Endothelial cell of umbilical vein (primary cell): ENCODE measurements at regions not wholly inside any gene's neighbourhood (a gene's known extent, or its start where the extent isn't known, plus 50 kb on each side); places are given as distances from the start of the nearest gene placed in this dataset.
A peak's percentile ranks its signal among the peaks of the same experiment; 100 is the strongest.

Source experiments
- BruUV-seq: library from RNA; stranded (reverse); fragments of 400-500 nt; replicated peaks from 2 replicates; lab custom pipeline; 2021; lab: Mats Ljungman, UMichigan
- CTCF ChIA-PET: fragments of 300-600, 350-600 bp; sonication (Branson Sonifier 250); formaldehyde crosslinking; loops from one replicate; lab custom pipeline; 2021; ENCODE audit warnings: antibody characterized with exemption, inconsistent platforms; lab: Charles Lee
- POLR2A ChIA-PET: fragments of 300-600, 350-600 bp; sonication (Branson Sonifier 250); formaldehyde crosslinking; loops from one replicate; lab custom pipeline; 2021; ENCODE audit warnings: antibody characterized with exemption, inconsistent platforms; lab: Charles Lee
- DNase-seq: peaks from one replicate; pipeline ENCODE4 v3.0.0-alpha.2; 2011; ENCODE audit warnings: low read depth, low spot score
- FAIRE-seq: peaks from 2 replicates; lab custom pipeline; 2011; peaks lifted over from hg19 to GRCh38; lab: Jason Lieb, UNC
- H2AFZ ChIP-seq: 2 replicates; pipeline ENCODE4 v1.6.0; 2012; ENCODE audit warnings: low read depth, low read length, control low read depth, inconsistent platforms
- H3K27ac ChIP-seq: 2 replicates; pipeline ENCODE4 v1.5.1; 2011; ENCODE audit warnings: low read depth, mild to moderate bottlenecking, control low read depth, low read length, moderate library complexity; ENCODE audit not compliant: insufficient read depth
- H3K27me3 ChIP-seq, 2 experiments: 2 replicates each; pipeline versions ENCODE4 v1.6.0 to v1.6.1; 2011; ENCODE audit warnings: low read length in 2 of 2, mixed read lengths in 1 of 2; ENCODE audit not compliant: control insufficient read depth in 2 of 2, insufficient read depth in 2 of 2
- H3K36me3 ChIP-seq, 2 experiments: 2 replicates in 1 of 2; 3 replicates in 1 of 2; pipeline ENCODE4 v1.5.1; 2011; ENCODE audit warnings: low read length in 2 of 2, mild to moderate bottlenecking in 1 of 2, moderate library complexity in 1 of 2; ENCODE audit not compliant: control insufficient read depth in 2 of 2, insufficient read depth in 2 of 2; ENCODE audit errors: extremely low read depth in 1 of 2
- H3K4me1 ChIP-seq: 3 replicates; pipeline ENCODE4 v1.5.1; 2011; ENCODE audit warnings: mild to moderate bottlenecking, low read length; ENCODE audit not compliant: control insufficient read depth, insufficient read depth; ENCODE audit errors: extremely low read depth
- H3K4me2 ChIP-seq: 2 replicates; pipeline ENCODE4 v1.6.1; 2011; ENCODE audit warnings: low read length, control low read depth, mixed read lengths; ENCODE audit not compliant: insufficient read depth
- H3K4me3 ChIP-seq, 3 experiments: fragments of 200-600 bp in 1 of 3; sonication (generic), shearing (Covaris generic) in 1 of 3; replicated peaks in 1 of 3; 2 replicates each; pipeline ENCODE4 v1.5.1; 2011 to 2016; ENCODE audit warnings: control low read depth in 3 of 3, low read length in 3 of 3, mild to moderate bottlenecking in 2 of 3, inconsistent platforms in 1 of 3, low read depth in 1 of 3, moderate library complexity in 1 of 3; ENCODE audit not compliant: insufficient read depth in 1 of 3
- H3K79me2 ChIP-seq: 2 replicates; pipeline ENCODE4 v1.6.0; 2012; ENCODE audit warnings: low read length, inconsistent platforms; ENCODE audit not compliant: control insufficient read depth, insufficient read depth
- H3K9ac ChIP-seq: replicated peaks from 2 replicates; pipeline ENCODE3; 2011; ENCODE audit warnings: low read length, control low read depth; ENCODE audit not compliant: insufficient read depth; ENCODE audit errors: extremely low read depth
- H3K9me1 ChIP-seq: replicated peaks from 3 replicates; pipeline ENCODE4 v1.6.0; 2011; ENCODE audit warnings: mild to moderate bottlenecking, low read length; ENCODE audit not compliant: control insufficient read depth, insufficient read depth; ENCODE audit errors: extremely low read depth
- H3K9me3 ChIP-seq: replicated peaks from 2 replicates; pipeline ENCODE4 v1.5.1; 2012; ENCODE audit warnings: low read length, inconsistent platforms; ENCODE audit not compliant: control insufficient read depth, insufficient read depth
- H4K20me1 ChIP-seq: replicated peaks from 2 replicates; pipeline ENCODE3; 2011; ENCODE audit warnings: mild to moderate bottlenecking, low read length; ENCODE audit not compliant: control insufficient read depth, insufficient read depth; ENCODE audit errors: extremely low read depth
- EZH2 ChIP-seq: IDR thresholded peaks from 2 replicates; pipeline ENCODE4 v1.6.1; 2012; ENCODE audit warnings: borderline replicate concordance, low read depth, mild to moderate bottlenecking, moderate library complexity, low read length, inconsistent platforms; ENCODE audit not compliant: severe bottlenecking
- FOS ChIP-seq: IDR thresholded peaks from 2 replicates; pipeline ENCODE4 v1.6.1; 2011; ENCODE audit warnings: mild to moderate bottlenecking, low read length, moderate library complexity, borderline replicate concordance; ENCODE audit not compliant: insufficient read depth
- GATA2 ChIP-seq: IDR thresholded peaks from 2 replicates; pipeline ENCODE4 v1.7.0; 2011; ENCODE audit warnings: low read depth, mild to moderate bottlenecking, moderate library complexity, mixed read lengths, low read length; ENCODE audit not compliant: insufficient read length, insufficient read depth
- JUN ChIP-seq: IDR thresholded peaks from 2 replicates; pipeline ENCODE4 v1.6.1; 2011; ENCODE audit warnings: borderline replicate concordance, low read depth; ENCODE audit not compliant: insufficient read length, insufficient read depth
- MYC ChIP-seq: IDR thresholded peaks from one replicate; pipeline ENCODE4 v1.6.1; 2011; ENCODE audit warnings: mild to moderate bottlenecking, low read depth, low read length
- POLR2A ChIP-seq: IDR thresholded peaks from 2 replicates; pipeline ENCODE4 v1.6.1; 2012; ENCODE audit warnings: low read depth, mild to moderate bottlenecking, control low read depth, low read length
- POLR2AphosphoS5 ChIP-seq: IDR thresholded peaks from 2 replicates; pipeline ENCODE4 v1.6.1; 2012; ENCODE audit warnings: low read depth, mild to moderate bottlenecking, control low read depth, low read length, moderate library complexity; ENCODE audit not compliant: insufficient read depth
- dilution Hi-C: fragments of 300-500 bp; cut with MboI; formaldehyde crosslinking; loops from one replicate; pipeline ENCODE4 v1.15.0; 2019; ENCODE audit warnings: low sequenced_read_pairs; ENCODE audit not compliant: extremely low pct_ligation_motif_present
- intact Hi-C: fragments of 100-400 bp; cut with micrococcal nuclease; formaldehyde crosslinking; loops from one replicate; pipeline ENCODE4 v1.10.0; 2022
- TF ChIP-seq, protein P1 (sequence below), 2 donors: IDR thresholded peaks; 1 replicate in 1 of 2; 2 replicates in 1 of 2; pipeline ENCODE4 v1.5.1; 2011; ENCODE audit warnings: low read length in 2 of 2, mild to moderate bottlenecking in 2 of 2, moderate library complexity in 2 of 2, control low read depth in 1 of 2, inconsistent platforms in 1 of 2, low read depth in 1 of 2; ENCODE audit not compliant: insufficient read depth in 1 of 2; ENCODE audit errors: extremely low read depth in 1 of 2
- TF ChIP-seq, protein P2 (sequence below): IDR thresholded peaks from 2 replicates; pipeline ENCODE4 v1.6.1; 2011; ENCODE audit not compliant: insufficient read depth, insufficient read length

DNA sequence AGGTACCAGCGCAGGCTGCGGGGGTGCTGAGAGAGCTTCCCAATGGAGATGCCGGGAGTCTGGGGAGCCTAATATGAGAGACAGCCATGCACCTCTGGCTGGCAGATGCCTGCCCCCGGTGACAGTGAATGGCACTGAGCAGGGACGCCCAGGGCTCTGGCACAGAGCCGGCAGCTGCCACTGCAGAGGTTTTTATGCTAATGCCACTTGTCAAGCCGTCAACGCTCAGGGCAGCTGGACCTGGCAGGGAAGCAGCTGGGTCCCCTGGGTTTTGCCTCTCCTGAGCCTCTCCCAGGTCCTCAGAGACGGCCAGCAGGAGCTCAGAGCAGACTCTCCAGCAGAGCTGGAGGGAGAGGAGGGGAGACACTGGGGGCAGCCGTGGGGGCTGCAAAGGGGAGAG, 573.6 kb downstream of the BUD13 start:
- no TSS peak for BruUV-seq
- POLR2A ChIA-PET: no interaction called here
- Histone ChIP-seq H3K27ac (no peak overlapping the region), H3K9ac (no peak overlapping the region), H3K4me1 (no peaks in the 10 kb centered on the region), H3K27me3 (no peaks in the 10 kb centered on the region), H3K9me1 (no peaks in the 10 kb centered on the region), H3K36me3 (no peaks in the 10 kb centered on the region), H3K79me2 (no peaks in the 10 kb centered on the region), H3K9me3 (no peaks in the 10 kb centered on the region), H2AFZ (no peak overlapping the region), H4K20me1 (no peaks in the 10 kb centered on the region), H3K4me2 (no peak overlapping the region), H3K4me3 (no peak overlapping the region)
- FAIRE-seq: no peak
- dilution Hi-C loops (no loop called here), intact Hi-C loops (no loop called here)
- TF ChIP-seq POLR2AphosphoS5 (no peak), POLR2A (no peak), MYC (no peak), EZH2 (no peak)
- TF ChIP-seq, protein P1, sequence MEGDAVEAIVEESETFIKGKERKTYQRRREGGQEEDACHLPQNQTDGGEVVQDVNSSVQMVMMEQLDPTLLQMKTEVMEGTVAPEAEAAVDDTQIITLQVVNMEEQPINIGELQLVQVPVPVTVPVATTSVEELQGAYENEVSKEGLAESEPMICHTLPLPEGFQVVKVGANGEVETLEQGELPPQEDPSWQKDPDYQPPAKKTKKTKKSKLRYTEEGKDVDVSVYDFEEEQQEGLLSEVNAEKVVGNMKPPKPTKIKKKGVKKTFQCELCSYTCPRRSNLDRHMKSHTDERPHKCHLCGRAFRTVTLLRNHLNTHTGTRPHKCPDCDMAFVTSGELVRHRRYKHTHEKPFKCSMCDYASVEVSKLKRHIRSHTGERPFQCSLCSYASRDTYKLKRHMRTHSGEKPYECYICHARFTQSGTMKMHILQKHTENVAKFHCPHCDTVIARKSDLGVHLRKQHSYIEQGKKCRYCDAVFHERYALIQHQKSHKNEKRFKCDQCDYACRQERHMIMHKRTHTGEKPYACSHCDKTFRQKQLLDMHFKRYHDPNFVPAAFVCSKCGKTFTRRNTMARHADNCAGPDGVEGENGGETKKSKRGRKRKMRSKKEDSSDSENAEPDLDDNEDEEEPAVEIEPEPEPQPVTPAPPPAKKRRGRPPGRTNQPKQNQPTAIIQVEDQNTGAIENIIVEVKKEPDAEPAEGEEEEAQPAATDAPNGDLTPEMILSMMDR (IDR thresholded peaks at IDR 0.05; ENCODE audit: extremely low read depth in 1 of 2, insufficient read depth in 1 of 2, low read depth in 1 of 2, low read length in 2 of 2): no peak
- CTCF ChIA-PET: interaction anchor here (1.0 kb wide), 1 partner anchor 18 kb away, joined by 3 read pairs; no protein-coding TSS in a partner anchor
- DNase-seq: no peak

DNA sequence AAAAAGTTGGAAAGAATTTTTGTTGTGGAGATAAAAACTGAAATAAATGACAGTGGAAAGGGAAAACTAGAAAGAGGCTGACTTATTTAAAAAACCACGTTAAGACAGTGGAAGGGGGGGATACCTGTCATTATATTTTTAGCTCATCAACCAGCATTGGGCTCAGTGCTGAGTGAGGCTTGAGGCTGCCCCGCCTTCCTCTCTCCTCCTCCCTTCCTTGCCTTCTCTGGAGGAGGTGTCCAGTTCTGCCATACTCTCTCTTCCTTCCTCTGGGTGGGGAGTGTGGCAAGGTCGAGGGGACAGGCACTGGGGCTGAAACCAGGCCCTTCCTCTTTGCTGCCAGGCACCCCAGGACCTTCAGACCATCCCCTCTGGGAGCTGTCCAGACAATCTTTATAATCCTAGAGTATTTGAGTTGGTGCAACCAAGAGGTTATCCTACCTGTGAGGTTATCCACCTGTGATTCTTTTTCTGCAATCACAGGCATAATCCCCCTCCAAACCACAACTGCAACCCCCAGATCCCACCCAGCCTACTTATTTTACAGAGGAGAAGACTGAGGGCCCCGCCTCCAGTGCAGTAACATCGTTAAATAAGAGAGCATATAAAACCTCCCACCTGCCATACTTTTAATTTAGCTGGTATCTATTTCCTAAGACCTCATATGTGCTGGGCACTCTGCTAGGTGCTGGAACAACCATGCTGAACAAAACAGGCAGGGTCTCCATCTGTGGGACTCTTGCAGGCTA, 578.5 kb downstream of the BUD13 start:
- Histone ChIP-seq H3K4me1 (no peaks in the 10 kb centered on the region), H3K9me1 (no peaks in the 10 kb centered on the region), H3K4me2 (peak overlapping the region; percentile 71), H3K27me3 (no peaks in the 10 kb centered on the region), H2AFZ (no peak overlapping the region), H3K9ac (no peak overlapping the region), H3K79me2 (no peaks in the 10 kb centered on the region), H3K4me3 (peak overlapping the region in 1 of 3 experiments; percentile 63), H3K9me3 (no peaks in the 10 kb centered on the region), H3K36me3 (no peaks in the 10 kb centered on the region), H4K20me1 (no peaks in the 10 kb centered on the region), H3K27ac (no peak overlapping the region)
- intact Hi-C loops: no loop called here
- FAIRE-seq (no peak), DNase-seq (no peak)
- no TSS peak for BruUV-seq
- CTCF ChIA-PET: interaction anchor here (0.7 to 1.8 kb wide), 3 partner anchors 8 to 498 kb away, joined by 3 to 6 read pairs (median 3); no protein-coding TSS in a partner anchor
- POLR2A ChIA-PET: no interaction called here
- TF ChIP-seq GATA2 (no peak), POLR2AphosphoS5 (no peak), JUN (no peak), FOS (no peak), MYC (no peak), POLR2A (no peak), EZH2 (no peak)
- TF ChIP-seq, protein P1 (IDR thresholded peaks at IDR 0.05; ENCODE audit: extremely low read depth in 1 of 2, insufficient read depth in 1 of 2, low read depth in 1 of 2, low read length in 2 of 2): no peak
- TF ChIP-seq, protein P2, sequence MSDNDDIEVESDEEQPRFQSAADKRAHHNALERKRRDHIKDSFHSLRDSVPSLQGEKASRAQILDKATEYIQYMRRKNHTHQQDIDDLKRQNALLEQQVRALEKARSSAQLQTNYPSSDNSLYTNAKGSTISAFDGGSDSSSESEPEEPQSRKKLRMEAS: no peak
- dilution Hi-C loops: no loop called here
